GM18951 (cell line): ENCODE measurements at regions not wholly inside any gene's neighbourhood (a gene's known extent, or its start where the extent isn't known, plus 50 kb on each side); places are given as distances from the start of the nearest gene placed in this dataset.

ENCODE experiments used
- POLR2A ChIP-seq: IDR thresholded peaks from 4 replicates; pipeline ENCODE4 v1.6.1; 2011; ENCODE audit warnings: mild to moderate bottlenecking; ENCODE audit not compliant: insufficient read length, insufficient read depth; ENCODE audit errors: extremely low read depth
- in situ Hi-C: fragments of 300-500 bp; cut with MboI; formaldehyde crosslinking; loops from one replicate; pipeline ENCODE4 v1.12.0; 2022; ENCODE audit warnings: low sequenced_read_pairs, mixed read lengths, inconsistent platforms; ENCODE audit not compliant: unreplicated experiment

DNA sequence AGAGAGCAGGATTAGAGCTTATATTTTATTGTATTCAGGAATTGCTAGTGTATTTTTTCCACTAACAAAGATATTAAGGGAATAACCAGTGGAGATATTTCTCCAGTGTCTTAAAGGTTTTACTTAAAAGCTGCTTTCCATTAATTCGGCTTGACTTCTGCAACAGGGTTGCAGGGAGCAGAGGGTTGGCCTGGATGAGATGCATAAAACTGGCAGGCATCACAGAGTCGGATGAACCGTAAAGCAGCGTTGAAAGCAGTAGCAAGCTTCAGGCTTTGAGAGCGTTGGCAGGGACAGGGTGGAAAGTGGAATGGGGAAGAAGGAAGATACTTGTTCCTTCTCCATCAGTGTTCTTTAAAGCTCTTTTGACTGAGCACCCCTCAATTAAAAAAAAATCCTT, 237.2 kb downstream of the LMO4 start:
- in situ Hi-C loops, result no loop called here
- no peak for TF ChIP-seq POLR2A

GRCh38 chr1:87568005-87568404, 239.3 kb downstream of the LMO4 start:
- TF ChIP-seq POLR2A, result no peak
- in situ Hi-C loops, result no loop called here

DNA sequence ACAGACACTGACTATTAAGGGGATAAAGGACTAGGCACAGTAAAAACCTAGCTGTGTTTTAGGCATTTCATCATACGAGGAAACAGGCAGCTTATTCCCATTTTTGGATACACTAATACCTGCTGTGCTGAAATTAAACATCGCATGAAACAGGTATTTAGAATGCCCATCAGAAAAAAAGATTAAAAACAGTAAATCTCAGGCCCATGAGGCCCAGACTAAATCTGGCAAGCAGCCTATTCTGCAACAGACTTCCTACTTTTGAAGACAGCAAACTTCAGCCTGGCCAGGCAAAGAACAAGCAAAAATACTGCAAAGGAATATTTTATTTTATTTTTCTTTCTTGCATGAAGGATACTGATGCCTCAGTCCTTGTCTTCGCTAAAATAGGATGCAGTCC, 240.2 kb downstream of the LMO4 start:
- in situ Hi-C loops, result no loop called here
- no peak for TF ChIP-seq POLR2A

DNA sequence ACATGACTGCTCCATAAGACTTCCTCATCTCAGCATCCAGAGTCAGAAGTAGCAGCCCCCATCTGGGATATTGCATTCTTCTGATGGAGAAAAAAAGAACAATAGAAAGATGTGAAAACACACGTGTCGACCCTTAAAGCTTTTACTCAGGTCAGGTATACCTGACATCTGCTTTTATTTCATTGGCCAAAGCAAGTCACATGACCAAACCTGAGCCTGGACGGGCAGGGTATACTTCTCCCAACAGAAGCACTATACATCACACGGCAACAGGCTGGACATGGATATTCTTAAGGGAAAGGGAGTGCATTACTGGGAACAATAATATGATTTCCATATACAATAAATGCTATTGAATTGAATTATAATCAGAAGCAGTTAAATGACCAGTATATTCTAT, 243.3 kb downstream of the LMO4 start:
- no peak for TF ChIP-seq POLR2A
- in situ Hi-C loops, result no loop called here

DNA sequence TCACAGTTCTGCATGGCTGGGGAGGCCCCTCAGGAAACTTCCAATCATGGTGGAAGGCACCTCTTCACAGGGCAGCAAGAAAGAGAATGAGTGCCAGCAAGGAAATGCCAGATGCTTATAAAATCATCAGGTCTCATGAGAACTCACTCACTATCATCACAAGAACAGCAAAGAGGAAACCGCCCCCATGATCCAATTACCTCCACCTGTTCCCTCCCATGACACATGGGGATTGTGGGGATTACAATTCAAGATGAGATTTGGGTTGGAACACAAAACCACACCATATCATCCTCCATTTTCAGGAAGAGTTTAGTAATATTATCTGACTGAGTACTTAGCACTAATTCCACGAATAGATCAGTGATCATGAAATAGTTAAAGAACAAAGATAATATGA, 244.2 kb downstream of the LMO4 start:
- in situ Hi-C loops, result no loop called here
- TF ChIP-seq POLR2A, result no peak

DNA sequence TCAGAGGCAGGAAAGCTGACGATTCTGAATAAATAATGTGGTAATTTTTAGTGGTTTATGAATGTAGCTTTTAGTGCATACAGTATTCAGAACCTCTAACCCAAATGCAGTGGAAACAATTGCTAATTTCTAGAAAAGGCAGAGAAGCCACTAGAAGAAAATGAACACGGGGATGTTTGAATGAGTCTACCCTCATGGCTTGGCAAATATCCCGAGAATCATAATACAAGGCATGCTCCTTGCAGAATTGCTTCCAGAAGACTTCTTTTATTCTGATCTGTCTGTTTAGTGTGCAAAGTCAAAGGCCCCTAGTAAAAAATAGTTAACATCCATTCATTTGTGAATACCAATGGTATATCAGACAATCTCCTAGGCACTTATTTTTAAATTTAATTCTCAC, 246.8 kb downstream of the LMO4 start:
- in situ Hi-C loops, result no loop called here
- no peak for TF ChIP-seq POLR2A

- TF ChIP-seq POLR2A, result no peak
- in situ Hi-C loops, result no loop called here
Observed at GRCh38 chr1:87578464-87578863, 249.8 kb downstream of the LMO4 start.

GRCh38 chr1:87583459-87583858, 254.8 kb downstream of the LMO4 start:
- TF ChIP-seq POLR2A, result no peak
- in situ Hi-C loops, result no loop called here

DNA sequence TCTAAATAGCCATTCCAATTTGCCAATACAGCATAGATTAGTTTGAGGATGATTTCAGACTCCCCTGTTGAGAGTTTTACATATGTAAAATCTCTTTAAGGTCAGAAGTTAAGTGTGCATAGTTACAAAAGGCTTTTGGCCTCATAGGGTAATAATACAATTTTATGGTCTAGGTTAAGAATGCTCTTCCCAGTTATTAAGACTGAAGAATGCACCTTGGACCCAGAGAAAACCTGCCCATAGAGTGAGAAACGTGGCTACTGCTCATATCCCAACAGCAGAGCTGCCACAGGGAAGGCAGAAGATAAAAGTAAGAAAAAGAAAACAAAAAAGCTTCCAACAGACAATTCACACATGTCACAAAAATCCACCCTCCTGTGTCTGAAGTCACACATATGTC, 255.9 kb downstream of the LMO4 start:
- in situ Hi-C loops, result no loop called here
- no peak for TF ChIP-seq POLR2A

DNA sequence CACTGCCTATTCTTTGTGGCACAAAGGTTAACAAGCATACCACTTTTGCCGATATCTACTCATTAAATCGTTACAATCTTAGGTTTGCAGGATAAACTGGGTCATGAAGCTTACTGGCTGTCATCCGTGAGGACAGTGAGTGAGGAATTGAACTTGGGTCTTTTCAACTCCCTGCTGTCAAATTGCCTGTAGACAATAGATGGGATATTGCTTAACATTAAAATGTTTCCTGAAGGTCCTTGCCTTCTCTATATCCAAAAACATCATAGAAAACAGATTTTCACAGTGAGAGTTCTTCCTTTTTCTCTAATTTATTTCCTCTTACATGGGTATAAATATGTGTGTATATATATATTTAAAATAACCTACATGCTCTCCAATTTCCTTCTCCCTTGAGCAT, 257.8 kb downstream of the LMO4 start:
- in situ Hi-C loops, result no loop called here
- no peak for TF ChIP-seq POLR2A

DNA sequence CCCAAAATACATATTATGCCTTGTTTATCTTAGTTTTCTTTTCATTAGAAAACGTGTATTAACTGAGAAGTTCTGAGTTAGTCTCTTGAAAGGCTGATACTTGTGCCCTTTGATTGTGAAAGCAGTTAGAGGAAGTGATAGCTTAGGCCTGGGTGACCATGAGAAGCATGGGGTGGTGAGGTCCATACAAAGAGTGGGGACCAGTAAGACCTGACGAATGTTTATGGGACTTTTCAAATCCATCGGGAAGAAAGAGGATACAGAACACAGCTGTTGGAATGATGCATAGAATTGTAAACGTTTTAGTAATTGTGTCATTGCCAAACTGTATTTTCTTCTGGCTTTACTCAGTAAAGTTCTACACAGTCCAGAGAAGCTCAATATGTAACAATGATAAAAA, 259.8 kb downstream of the LMO4 start:
- no peak for TF ChIP-seq POLR2A
- in situ Hi-C loops, result no loop called here

GRCh38 chr1:87591492-87591891, 262.8 kb downstream of the LMO4 start:
- TF ChIP-seq POLR2A, result no peak
- in situ Hi-C loops, result no loop called here

DNA sequence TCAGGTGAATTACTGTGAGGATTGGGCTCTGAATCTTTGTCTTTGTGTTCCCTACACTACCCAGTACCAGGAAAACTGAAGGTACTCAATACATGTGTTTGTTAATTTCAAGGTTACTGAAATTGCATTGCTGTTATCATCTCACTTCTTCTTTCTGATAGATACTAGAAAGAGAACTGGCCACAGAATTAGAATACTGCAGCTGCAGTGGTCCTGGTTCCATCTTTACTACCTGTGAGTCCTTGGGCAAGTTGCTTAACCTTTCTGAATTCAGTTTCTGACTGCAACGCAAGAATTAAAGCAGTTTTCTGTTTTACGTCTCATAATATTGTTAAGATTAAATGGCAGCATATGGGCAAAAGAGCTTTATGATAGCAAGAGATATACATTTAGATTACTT, 263.5 kb downstream of the LMO4 start:
- no peak for TF ChIP-seq POLR2A
- in situ Hi-C loops, result no loop called here

DNA sequence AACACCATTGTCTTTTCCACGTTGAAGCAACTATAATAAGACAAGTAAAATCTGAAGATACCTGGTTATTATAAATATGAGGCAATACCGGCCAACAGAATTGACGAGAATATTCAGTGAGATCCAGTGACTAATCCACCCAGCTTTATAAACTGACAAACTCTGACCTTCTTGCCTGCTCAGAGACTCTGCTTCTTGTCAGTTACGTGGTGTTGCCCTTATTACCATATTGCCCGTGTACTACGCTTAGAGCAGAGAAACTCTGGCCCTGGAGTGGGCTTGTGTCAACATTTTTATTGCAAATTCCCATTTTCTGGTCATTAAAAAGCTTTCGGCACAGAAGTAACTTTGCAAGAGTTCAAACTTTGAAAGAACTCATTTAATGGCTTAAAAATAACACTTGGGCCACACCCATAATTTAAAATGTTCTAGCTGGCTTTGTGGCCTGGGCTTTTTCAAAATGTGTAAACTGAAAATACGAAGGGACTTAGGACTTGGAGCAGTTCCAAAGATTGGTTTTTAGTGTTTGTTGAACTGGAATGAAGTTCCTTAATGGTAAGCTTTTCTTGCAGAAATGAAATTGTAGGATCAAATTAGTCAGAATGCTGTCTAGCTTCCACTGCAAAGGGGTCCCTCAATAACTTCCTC, 266.2 kb downstream of the LMO4 start:
- no peak for TF ChIP-seq POLR2A
- in situ Hi-C loops, result no loop called here

DNA sequence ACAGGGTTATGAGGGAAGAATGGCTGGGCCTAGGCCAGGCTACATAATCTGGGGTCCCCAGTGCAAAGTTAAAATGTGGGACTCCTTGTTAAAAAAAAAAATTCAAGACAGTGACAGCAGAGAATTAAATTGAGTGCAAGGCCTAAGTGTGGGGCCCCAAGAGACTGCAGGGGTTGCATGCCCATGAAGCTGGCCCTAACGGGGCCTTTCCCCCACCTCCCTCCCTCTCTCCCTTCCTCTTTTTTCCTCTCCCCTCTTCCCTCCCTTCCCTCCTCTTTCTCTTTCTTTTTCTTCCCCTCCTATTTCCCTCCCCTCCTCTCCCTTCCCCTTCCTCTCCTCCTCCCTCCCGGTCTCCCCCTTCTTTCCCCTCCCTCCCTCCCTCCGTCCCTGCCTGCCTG, 266.7 kb downstream of the LMO4 start:
- in situ Hi-C loops, result no loop called here

More for the DNA sequence above, 266.7 kb downstream of the LMO4 start:
- no peak for TF ChIP-seq POLR2A
